Kidney (tissue), 13 donors: ENCODE measurements at regions not wholly inside any gene's neighbourhood (a gene's known extent, or its start where the extent isn't known, plus 50 kb on each side); places are given as distances from the start of the nearest gene placed in this dataset.

Experiments
- DNase-seq, 5 donors: peaks; one replicate each; pipeline ENCODE4 v3.0.0-alpha.2; 2013 to 2020
- FAIRE-seq: peaks from 2 replicates; lab custom pipeline; 2012; peaks lifted over from hg19 to GRCh38; lab: Jason Lieb, UNC
- H3K27ac ChIP-seq, 2 donors: one replicate each; pipeline ENCODE4 v1.7.0; 2013; ENCODE audit warnings: low read depth in 2 of 2, low read length in 2 of 2, inconsistent platforms in 1 of 2
- H3K27me3 ChIP-seq: one replicate; pipeline ENCODE4 v1.7.1; 2013; ENCODE audit warnings: low read length, inconsistent platforms; ENCODE audit not compliant: control insufficient read depth, insufficient read depth
- H3K36me3 ChIP-seq, 3 donors: one replicate each; pipeline versions ENCODE4 v1.7.0 to v1.7.1; 2013; ENCODE audit warnings: low read length in 3 of 3, control low read depth in 1 of 3, inconsistent platforms in 1 of 3; ENCODE audit not compliant: insufficient read depth in 3 of 3, control insufficient read depth in 2 of 3
- H3K4me1 ChIP-seq, 3 donors: one replicate each; pipeline versions ENCODE4 v1.7.0 to v1.7.1; 2013; ENCODE audit warnings: low read length in 3 of 3, inconsistent platforms in 1 of 3, low read depth in 1 of 3; ENCODE audit not compliant: control insufficient read depth in 2 of 3, insufficient read depth in 2 of 3
- H3K4me3 ChIP-seq, 3 donors: one replicate each; pipeline versions ENCODE4 v1.7.0 to v1.8.1; 2013; ENCODE audit warnings: low read length in 3 of 3, control low read depth in 1 of 3, inconsistent platforms in 1 of 3
- H3K9ac ChIP-seq, 3 donors: one replicate each; pipeline versions ENCODE4 v1.7.0 to v1.7.1; 2013; ENCODE audit warnings: low read length in 3 of 3, control low read depth in 1 of 3, inconsistent platforms in 1 of 3
- H3K9me3 ChIP-seq, 3 donors: one replicate each; pipeline versions ENCODE4 v1.7.0 to v1.7.1; 2013; ENCODE audit warnings: low read length in 3 of 3, control low read depth in 1 of 3, inconsistent platforms in 1 of 3; ENCODE audit not compliant: control insufficient read depth in 2 of 3, insufficient read depth in 1 of 3
- intact Hi-C: fragments of 100-400 bp; cut with DNase I; formaldehyde crosslinking; loops from one replicate; pipeline ENCODE4 v1.11.1; 2022
- TF ChIP-seq, protein P1 (sequence below): IDR thresholded peaks from 3 replicates; pipeline ENCODE4 v1.5.1; 2012; ENCODE audit warnings: mild to moderate bottlenecking, moderate library complexity, borderline replicate concordance; ENCODE audit not compliant: insufficient read depth; ENCODE audit errors: extremely low read depth
- donor health status: control.
- donor health status: control.
- donor health status: control.
- donor health status: control.
- donor health status: control.
- donor health status: DM: yes; HTN: yes; CAD: no.
- donor health status: Normal renal cell carcinoma (clear cell type).

DNA sequence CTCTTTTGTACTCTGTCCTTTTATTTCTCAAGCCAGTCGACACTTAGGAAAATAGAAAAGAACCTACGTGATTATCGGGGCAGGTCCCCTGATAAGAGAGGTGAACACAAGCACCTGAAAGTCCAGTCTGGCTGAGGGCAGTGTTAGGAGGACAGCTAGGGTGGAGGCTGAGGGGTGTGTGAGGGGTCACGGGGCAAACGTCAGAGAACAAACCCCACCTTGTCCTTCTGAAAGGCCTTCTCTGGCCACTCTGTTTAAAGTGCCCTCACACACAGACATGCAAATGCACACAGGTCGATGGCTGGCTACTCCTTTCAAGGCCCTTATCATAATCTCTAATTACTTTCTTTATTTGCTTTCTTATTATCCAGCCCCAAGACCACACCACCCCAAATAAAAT, 108.8 kb downstream of the ESM1 start:
- H3K27me3 ChIP-seq: no peaks in the 10 kb centered on the region
- no peak overlapping the region for H3K4me3 ChIP-seq
- H3K9me3 ChIP-seq: no peaks in the 10 kb centered on the region
- no peaks in the 10 kb centered on the region for H3K36me3 ChIP-seq
- H3K4me1 ChIP-seq: peaks cover 0 to 7% (median 0%) of the 10 kb centered on the region in 3 donors
- peak overlapping the region in 1 of 3 donors; percentile 29 for H3K9ac ChIP-seq
- FAIRE-seq (no peak), DNase-seq (no peak)
- H3K27ac ChIP-seq: peak overlapping the region in 1 of 2 donors; percentile 49
- intact Hi-C loops: no loop called here
- TF ChIP-seq, protein P1, sequence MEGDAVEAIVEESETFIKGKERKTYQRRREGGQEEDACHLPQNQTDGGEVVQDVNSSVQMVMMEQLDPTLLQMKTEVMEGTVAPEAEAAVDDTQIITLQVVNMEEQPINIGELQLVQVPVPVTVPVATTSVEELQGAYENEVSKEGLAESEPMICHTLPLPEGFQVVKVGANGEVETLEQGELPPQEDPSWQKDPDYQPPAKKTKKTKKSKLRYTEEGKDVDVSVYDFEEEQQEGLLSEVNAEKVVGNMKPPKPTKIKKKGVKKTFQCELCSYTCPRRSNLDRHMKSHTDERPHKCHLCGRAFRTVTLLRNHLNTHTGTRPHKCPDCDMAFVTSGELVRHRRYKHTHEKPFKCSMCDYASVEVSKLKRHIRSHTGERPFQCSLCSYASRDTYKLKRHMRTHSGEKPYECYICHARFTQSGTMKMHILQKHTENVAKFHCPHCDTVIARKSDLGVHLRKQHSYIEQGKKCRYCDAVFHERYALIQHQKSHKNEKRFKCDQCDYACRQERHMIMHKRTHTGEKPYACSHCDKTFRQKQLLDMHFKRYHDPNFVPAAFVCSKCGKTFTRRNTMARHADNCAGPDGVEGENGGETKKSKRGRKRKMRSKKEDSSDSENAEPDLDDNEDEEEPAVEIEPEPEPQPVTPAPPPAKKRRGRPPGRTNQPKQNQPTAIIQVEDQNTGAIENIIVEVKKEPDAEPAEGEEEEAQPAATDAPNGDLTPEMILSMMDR: no peak

GRCh38 chr5:54874337-54875021, 110.9 kb downstream of the ESM1 start:
- H3K36me3 ChIP-seq: no peaks in the 10 kb centered on the region
- no peaks in the 10 kb centered on the region for H3K9me3 ChIP-seq
- H3K9ac ChIP-seq: no peak overlapping the region
- FAIRE-seq: no peak
- TF ChIP-seq, protein P1: no peak
- DNase-seq: peak in 1 of 5 donors; percentile 27
- H3K27ac ChIP-seq: peak overlapping the region in 1 of 2 donors; percentile 62
- H3K27me3 ChIP-seq: no peaks in the 10 kb centered on the region
- intact Hi-C loops: no loop called here
- no peak overlapping the region for H3K4me3 ChIP-seq
- peaks cover 0 to 7% (median 0%) of the 10 kb centered on the region in 3 donors for H3K4me1 ChIP-seq

DNA sequence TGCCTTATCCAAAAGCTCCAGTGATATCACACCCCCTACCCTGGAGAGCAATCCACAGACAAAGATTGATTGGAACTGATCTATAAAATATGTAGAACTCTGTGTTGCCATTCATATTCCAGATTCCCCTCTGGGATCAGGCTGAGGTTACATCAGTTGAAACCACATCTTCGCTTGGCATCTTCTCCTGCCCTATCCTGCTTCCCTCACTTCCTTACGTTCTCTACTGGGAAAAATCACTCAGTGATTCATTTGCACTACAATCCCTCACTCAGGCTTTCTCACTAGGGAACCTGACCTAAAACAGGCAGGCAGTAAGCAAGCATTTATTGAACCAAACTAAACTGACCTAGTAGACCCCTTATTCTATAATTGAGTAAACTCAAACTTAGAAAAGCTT, 111.7 kb downstream of the ESM1 start:
- Histone ChIP-seq H3K27me3 (no peaks in the 10 kb centered on the region), H3K9me3 (no peaks in the 10 kb centered on the region), H3K4me1 (peaks cover 0 to 7% (median 0%) of the 10 kb centered on the region in 3 donors), H3K9ac (no peak overlapping the region), H3K36me3 (no peaks in the 10 kb centered on the region), H3K4me3 (no peak overlapping the region), H3K27ac (peak overlapping the region in 1 of 2 donors; percentile 62)
- intact Hi-C loops: no loop called here
- TF ChIP-seq, protein P1: no peak
- no peak for DNase-seq
- no peak for FAIRE-seq
